ENCODE measurements at regions not wholly inside any gene's neighbourhood (a gene's known extent, or its start where the extent isn't known, plus 50 kb on each side); places are given as distances from the start of the nearest gene placed in this dataset.

GRCh38 chr13:112245179-112245724 is 130.9 kb upstream of the SPACA7 start:
- TF ChIP-seq CTCF (IDR thresholded peaks at IDR 0.05) (no peak), EP300 (IDR thresholded peaks at IDR 0.05) (no peak), POLR2A (IDR thresholded peaks at IDR 0.05; ENCODE audit: low read depth) (no peak)

Measured in esophagus muscularis mucosa (tissue), 4 donors.